CD4-positive, alpha-beta T cell (primary cell): ENCODE measurements at regions not wholly inside any gene's neighbourhood (a gene's known extent, or its start where the extent isn't known, plus 50 kb on each side); places are given as distances from the start of the nearest gene placed in this dataset.
"Not testable (repeated sequence)": the region's sequence is repeated elsewhere in the genome, so short reads cannot be mapped to it uniquely, and the experiment has no call there.

ENCODE experiments used
- ATAC-seq: fragments of 200-7000 bp; cut with Tn5 transposase; one replicate; pipeline ENCODE4 v1.10.0; 2022; ENCODE audit warnings: mild to moderate bottlenecking; ENCODE audit not compliant: poor library complexity
- CTCF ChIA-PET: fragments of 350-600 bp; sonication (Branson Sonifier 250); formaldehyde crosslinking; loops from one replicate; lab custom pipeline; 2021; ENCODE audit warnings: antibody characterized with exemption, inconsistent platforms; lab: Charles Lee
- POLR2A ChIA-PET: fragments of 350-600 bp; sonication (Branson Sonifier 250); formaldehyde crosslinking; loops from one replicate; lab custom pipeline; 2021; ENCODE audit warnings: antibody characterized with exemption, inconsistent platforms; lab: Charles Lee
- DNase-seq, 14 experiments: peaks; one replicate each; pipeline ENCODE4 v3.0.0-alpha.2; 2013 to 2020; ENCODE audit warnings: mixed read lengths in 2 of 14
- H3K27ac ChIP-seq, 2 donors: one replicate each; pipeline versions ENCODE4 v1.5.1 to v1.7.0; 2013; ENCODE audit warnings: low read length in 2 of 2, low read depth in 1 of 2, mild to moderate bottlenecking in 1 of 2
- H3K27me3 ChIP-seq, 2 experiments: 1 replicate in 1 of 2; 2 replicates in 1 of 2; pipeline versions ENCODE4 v1.6.1 to v1.7.0; 2013; ENCODE audit warnings: low read length in 2 of 2, control low read depth in 1 of 2, mild to moderate bottlenecking in 1 of 2, moderate library complexity in 1 of 2; ENCODE audit not compliant: insufficient read depth in 2 of 2, control insufficient read depth in 1 of 2
- H3K36me3 ChIP-seq: one replicate; pipeline ENCODE4 v1.6.1; 2013; ENCODE audit warnings: low read length, control low read depth; ENCODE audit not compliant: insufficient read depth
- H3K4me1 ChIP-seq: one replicate; pipeline ENCODE4 v1.6.1; 2013; ENCODE audit warnings: low read length, control low read depth; ENCODE audit not compliant: insufficient read depth
- H3K4me3 ChIP-seq: one replicate; pipeline ENCODE4 v1.5.1; 2013; ENCODE audit warnings: mild to moderate bottlenecking, low read length, moderate library complexity
- H3K9me3 ChIP-seq, 2 experiments: 1 replicate in 1 of 2; 2 replicates in 1 of 2; pipeline versions ENCODE4 v1.6.1 to v1.7.0; 2013; ENCODE audit warnings: low read length in 2 of 2, mild to moderate bottlenecking in 2 of 2, control low read depth in 1 of 2, moderate library complexity in 1 of 2; ENCODE audit not compliant: control insufficient read depth in 1 of 2, insufficient read depth in 1 of 2
- H3K27ac Mint-ChIP-seq: one replicate; pipeline ENCODE4 v1.8.0; 2020; ENCODE audit warnings: mixed read lengths
- H3K27me3 Mint-ChIP-seq: one replicate; pipeline ENCODE4 v1.8.0; 2021; ENCODE audit warnings: mixed read lengths
- H3K36me3 Mint-ChIP-seq: one replicate; pipeline ENCODE4 v1.8.0; 2021; ENCODE audit warnings: low read depth, mixed read lengths
- H3K4me1 Mint-ChIP-seq: one replicate; pipeline ENCODE4 v1.8.0; 2021; ENCODE audit warnings: low read depth, mixed read lengths
- H3K4me3 Mint-ChIP-seq: one replicate; pipeline ENCODE4 v1.8.0; 2020; ENCODE audit warnings: mild to moderate bottlenecking, mixed read lengths
- H3K9me3 Mint-ChIP-seq: one replicate; pipeline ENCODE4 v1.8.0; 2020; ENCODE audit warnings: mixed read lengths
- CTCF ChIP-seq: fragments of 200-600 bp; IDR thresholded peaks from one replicate; pipeline ENCODE4 v1.8.0; 2022; ENCODE audit warnings: antibody characterized with exemption, mild to moderate bottlenecking
- intact Hi-C, 2 experiments: fragments of 100-400 bp; cut with DNase I in 1 of 2; cut with micrococcal nuclease in 1 of 2; formaldehyde crosslinking; loops; one replicate each; pipeline versions ENCODE4 v1.15.1 to v1.9.0; 2023 to 2025; cut with DNase I, micrococcal nuclease

- ChIA-PET POLR2A (no interaction called here), CTCF (no interaction called here)
- no peak for TF ChIP-seq CTCF
- H3K27ac Mint-ChIP-seq: no peak overlapping the region
- DNase-seq (no peak), ATAC-seq (no peak)
- H3K4me1 Mint-ChIP-seq: no peaks in the 10 kb centered on the region
- H3K36me3 Mint-ChIP-seq: no peaks in the 10 kb centered on the region
- no peak overlapping the region for H3K4me3 Mint-ChIP-seq
- H3K36me3 ChIP-seq: no peaks in the 10 kb centered on the region
- H3K27me3 Mint-ChIP-seq: peaks cover 12% of the 10 kb centered on the region
- no peak overlapping the region for H3K4me3 ChIP-seq
- no peaks in the 10 kb centered on the region for H3K4me1 ChIP-seq
- H3K27me3 ChIP-seq: no peaks in the 10 kb centered on the region
- H3K9me3 ChIP-seq: no peaks in the 10 kb centered on the region
- intact Hi-C loops: no loop called here
- H3K9me3 Mint-ChIP-seq: no peaks in the 10 kb centered on the region
- H3K27ac ChIP-seq: no peak overlapping the region
Measured at GRCh38 chr5:57880216-57880615, 397.6 kb upstream of the ACTBL2 start.

GRCh38 chr5:57878301-57878722, 395.7 kb upstream of the ACTBL2 start:
- POLR2A ChIA-PET: no interaction called here
- Histone ChIP-seq H3K27me3 (no peaks in the 10 kb centered on the region), H3K9me3 (no peaks in the 10 kb centered on the region), H3K27ac (no peak overlapping the region), H3K4me3 (no peak overlapping the region), H3K4me1 (no peaks in the 10 kb centered on the region), H3K36me3 (no peaks in the 10 kb centered on the region)
- CTCF ChIA-PET: no interaction called here
- no peaks in the 10 kb centered on the region for H3K9me3 Mint-ChIP-seq
- no peak for ATAC-seq
- H3K27me3 Mint-ChIP-seq: peaks cover 12% of the 10 kb centered on the region
- no peak for TF ChIP-seq CTCF
- no peak overlapping the region for H3K4me3 Mint-ChIP-seq
- no peaks in the 10 kb centered on the region for H3K36me3 Mint-ChIP-seq
- intact Hi-C loops: no loop called here
- no peaks in the 10 kb centered on the region for H3K4me1 Mint-ChIP-seq
- DNase-seq: no peak
- no peak overlapping the region for H3K27ac Mint-ChIP-seq

- TF ChIP-seq CTCF: no peak
- H3K9me3 Mint-ChIP-seq: no peaks in the 10 kb centered on the region
- intact Hi-C loops: no loop called here
Measured at GRCh38 chr5:57871496-57871895, 388.9 kb upstream of the ACTBL2 start.

GRCh38 chr5:57870267-57870666, 387.7 kb upstream of the ACTBL2 start:
- ATAC-seq, H3K9me3 Mint-ChIP-seq, H3K9me3 ChIP-seq, H3K4me1 Mint-ChIP-seq, H3K4me3 Mint-ChIP-seq, H3K27me3 ChIP-seq, H3K36me3 ChIP-seq, H3K36me3 Mint-ChIP-seq, H3K27ac Mint-ChIP-seq, H3K4me1 ChIP-seq, intact Hi-C loops, POLR2A ChIA-PET, DNase-seq, H3K27me3 Mint-ChIP-seq, H3K4me3 ChIP-seq, CTCF ChIA-PET, H3K27ac ChIP-seq: not testable (repeated sequence)

More at GRCh38 chr5:57871496-57871895, 388.9 kb upstream of the ACTBL2 start:
- ChIA-PET POLR2A (no interaction called here), CTCF (no interaction called here)
- ATAC-seq: no peak
- no peaks in the 10 kb centered on the region for H3K36me3 Mint-ChIP-seq
- H3K27ac ChIP-seq: no peak overlapping the region
- H3K27me3 Mint-ChIP-seq: peaks cover 1% of the 10 kb centered on the region
- no peaks in the 10 kb centered on the region for H3K27me3 ChIP-seq
- no peak overlapping the region for H3K4me3 Mint-ChIP-seq
- H3K9me3 ChIP-seq: no peaks in the 10 kb centered on the region
- no peaks in the 10 kb centered on the region for H3K36me3 ChIP-seq
- H3K4me3 ChIP-seq: no peak overlapping the region
- no peak overlapping the region for H3K27ac Mint-ChIP-seq
- no peaks in the 10 kb centered on the region for H3K4me1 Mint-ChIP-seq
- no peaks in the 10 kb centered on the region for H3K4me1 ChIP-seq
- DNase-seq: no peak
